Activated CD4-positive, alpha-beta T cell treated with anti-CD3 and anti-CD28 coated beads, Interleukin-2, amount 50 U/mL, for 48 hours (primary cell): ENCODE measurements at regions not wholly inside any gene's neighbourhood (a gene's known extent, or its start where the extent isn't known, plus 50 kb on each side); places are given as distances from the start of the nearest gene placed in this dataset.

Source experiments
- DNase-seq, 2 experiments: peaks; one replicate each; pipeline ENCODE4 v3.0.0-alpha.2; 2020

GRCh38 chr7:37504801-37505200, 56.1 kb upstream of the ELMO1 start:
- DNase-seq: no peak

- DNase-seq: no peak
These were observed 57.2 kb upstream of the ELMO1 start for GRCh38 chr7:37505750-37506353.

GRCh38 chr7:37508118-37508517, 59.5 kb upstream of the ELMO1 start:
- no peak for DNase-seq

- peak; percentile 7 to 33 for DNase-seq
These were observed 61.5 kb upstream of the ELMO1 start for GRCh38 chr7:37510043-37510634.

- no peak for DNase-seq
These were observed 63.3 kb upstream of the ELMO1 start for GRCh38 chr7:37511915-37512314.

GRCh38 chr7:37514497-37514896, 65.8 kb upstream of the ELMO1 start:
- no peak for DNase-seq

- DNase-seq: no peak
These were observed 68.0 kb upstream of the ELMO1 start for GRCh38 chr7:37516664-37517063.

GRCh38 chr7:37518266-37518665, 69.6 kb upstream of the ELMO1 start:
- DNase-seq: no peak

- DNase-seq: no peak
These were observed 75.4 kb upstream of the ELMO1 start for GRCh38 chr7:37524056-37524455.

GRCh38 chr7:37524797-37525196, 76.1 kb upstream of the ELMO1 start:
- no peak for DNase-seq

- DNase-seq: no peak
These were observed 78.0 kb upstream of the ELMO1 start for GRCh38 chr7:37526623-37527022.

GRCh38 chr7:37527109-37527508, 78.4 kb upstream of the ELMO1 start:
- DNase-seq: no peak

- DNase-seq: no peak
These were observed 82.6 kb upstream of the ELMO1 start for GRCh38 chr7:37531225-37531624.

- DNase-seq: no peak
These were observed 84.0 kb upstream of the ELMO1 start for GRCh38 chr7:37532636-37533035.

GRCh38 chr7:37534893-37535610, 86.4 kb upstream of the ELMO1 start:
- no peak for DNase-seq

GRCh38 chr7:37535841-37536240, 87.2 kb upstream of the ELMO1 start:
- DNase-seq: no peak

GRCh38 chr7:37536706-37537105, 88.0 kb upstream of the ELMO1 start:
- no peak for DNase-seq

GRCh38 chr7:37537439-37537838, 88.8 kb upstream of the ELMO1 start:
- no peak for DNase-seq

- no peak for DNase-seq
These were observed 90.3 kb upstream of the ELMO1 start for GRCh38 chr7:37538945-37539344.

- DNase-seq: no peak
These were observed 92.3 kb upstream of the ELMO1 start for GRCh38 chr7:37540917-37541316.

- no peak for DNase-seq
These were observed 93.3 kb upstream of the ELMO1 start for GRCh38 chr7:37541810-37542443.

- DNase-seq: no peak
These were observed 97.2 kb upstream of the ELMO1 start for GRCh38 chr7:37545619-37546534.

- DNase-seq: no peak
These were observed 98.0 kb upstream of the ELMO1 start for GRCh38 chr7:37546677-37547076.
